IMR-90 (cell line): ENCODE measurements at regions not wholly inside any gene's neighbourhood (a gene's known extent, or its start where the extent isn't known, plus 50 kb on each side); places are given as distances from the start of the nearest gene placed in this dataset.

Experiments used
- ATAC-seq: fragments of 200-7000 bp; cut with Tn5 transposase; 2 replicates; pipeline ENCODE4 v1.9.1; 2020; ENCODE audit warnings: low read depth, mild to moderate bottlenecking, moderate library complexity
- BruUV-seq: library from RNA; stranded (reverse); fragments of 400-500 nt; replicated peaks from 2 replicates; lab custom pipeline; 2021; lab: Mats Ljungman, UMichigan
- CTCF ChIA-PET: fragments of 300-600 bp; formaldehyde crosslinking; extraction: SDS; loops from one replicate; lab custom pipeline; 2021; ENCODE audit warnings: antibody characterized with exemption; lab: Yijun Ruan, JAX
- POLR2A ChIA-PET: fragments of 300-600 bp; sonication (Branson Sonifier 250); formaldehyde crosslinking; loops from one replicate; lab custom pipeline; 2022; ENCODE audit warnings: antibody characterized with exemption; ENCODE audit not compliant: unreplicated experiment; lab: Charles Lee
- DNase-seq: peaks from one replicate; pipeline ENCODE4 v3.0.0; 2013
- H2AFZ ChIP-seq: replicated peaks from 2 replicates; pipeline ENCODE3; 2013; ENCODE audit warnings: low read length, mild to moderate bottlenecking; ENCODE audit not compliant: poor library complexity
- H2AK5ac ChIP-seq: 2 replicates; pipeline ENCODE4 v1.6.1; 2013; ENCODE audit warnings: low read depth, low read length, inconsistent platforms
- H2AK9ac ChIP-seq: replicated peaks from 2 replicates; pipeline ENCODE3; 2013; ENCODE audit warnings: mild to moderate bottlenecking, low read depth, low read length, moderate library complexity; ENCODE audit not compliant: poor library complexity
- H2BK120ac ChIP-seq: 2 replicates; pipeline ENCODE4 v1.6.1; 2013; ENCODE audit warnings: low read depth, low read length, inconsistent platforms
- H2BK15ac ChIP-seq: 3 replicates; pipeline ENCODE4 v1.6.1; 2013; ENCODE audit warnings: low read depth, low read length, inconsistent platforms
- H2BK20ac ChIP-seq: 2 replicates; pipeline ENCODE4 v1.6.1; 2013; ENCODE audit warnings: low read depth, mild to moderate bottlenecking, inconsistent platforms, low read length, moderate library complexity
- H2BK5ac ChIP-seq: 2 replicates; pipeline ENCODE4 v1.6.1; 2013; ENCODE audit warnings: mild to moderate bottlenecking, low read depth, low read length, inconsistent platforms; ENCODE audit not compliant: poor library complexity, severe bottlenecking
- H3K14ac ChIP-seq: replicated peaks from 2 replicates; pipeline ENCODE4 v1.6.1; 2013; ENCODE audit warnings: low read depth, low read length, inconsistent platforms
- H3K18ac ChIP-seq: 2 replicates; pipeline ENCODE4 v1.6.1; 2013; ENCODE audit warnings: low read depth, low read length, control low read depth
- H3K23ac ChIP-seq: 2 replicates; pipeline ENCODE4 v1.6.1; 2013; ENCODE audit warnings: low read depth, low read length, inconsistent platforms
- H3K27ac ChIP-seq: 2 replicates; pipeline ENCODE4 v1.5.1; 2013; ENCODE audit warnings: mild to moderate bottlenecking, control low read depth, low read length; ENCODE audit not compliant: insufficient read depth
- H3K27me3 ChIP-seq: 2 replicates; pipeline ENCODE4 v1.6.1; 2013; ENCODE audit warnings: low read length; ENCODE audit not compliant: control insufficient read depth, insufficient read depth
- H3K36me3 ChIP-seq: 2 replicates; pipeline ENCODE4 v1.6.1; 2013; ENCODE audit warnings: low read length, mixed read lengths; ENCODE audit not compliant: control insufficient read depth, insufficient read depth
- H3K4ac ChIP-seq: 2 replicates; pipeline ENCODE4 v1.6.1; 2013; ENCODE audit warnings: low read depth, low read length, inconsistent platforms
- H3K4me1 ChIP-seq: 2 replicates; pipeline ENCODE4 v1.6.1; 2013; ENCODE audit warnings: low read length, mixed read lengths; ENCODE audit not compliant: control insufficient read depth, insufficient read depth
- H3K4me2 ChIP-seq: 2 replicates; pipeline ENCODE4 v1.6.1; 2013; ENCODE audit warnings: low read depth, mild to moderate bottlenecking, control low read depth, low read length, moderate library complexity
- H3K4me3 ChIP-seq: 2 replicates; pipeline ENCODE4 v1.5.1; 2013; ENCODE audit warnings: low read depth, mild to moderate bottlenecking, control low read depth, low read length, moderate library complexity; ENCODE audit not compliant: insufficient read depth
- H3K56ac ChIP-seq: 2 replicates; pipeline ENCODE4 v1.6.1; 2013; ENCODE audit warnings: low read length, inconsistent platforms; ENCODE audit not compliant: insufficient read depth; ENCODE audit errors: extremely low read depth
- H3K79me1 ChIP-seq, 2 experiments: 2 replicates each; pipeline ENCODE4 v1.6.1; 2013; ENCODE audit warnings: low read length in 2 of 2, inconsistent platforms in 1 of 2, low read depth in 1 of 2
- H3K9ac ChIP-seq: 2 replicates; pipeline ENCODE4 v1.6.1; 2013; ENCODE audit warnings: low read depth, low read length, control low read depth
- H3K9me1 ChIP-seq: 2 replicates; pipeline ENCODE4 v1.6.1; 2013; ENCODE audit warnings: low read length, inconsistent platforms; ENCODE audit not compliant: insufficient read depth
- H3K9me3 ChIP-seq: 2 replicates; pipeline ENCODE4 v1.6.1; 2013; ENCODE audit warnings: low read length; ENCODE audit not compliant: control insufficient read depth, insufficient read depth
- H4K20me1 ChIP-seq: 2 replicates; pipeline ENCODE4 v1.6.1; 2013; ENCODE audit warnings: low read length, inconsistent platforms; ENCODE audit not compliant: insufficient read depth
- H4K5ac ChIP-seq: 2 replicates; pipeline ENCODE4 v1.6.1; 2013; ENCODE audit warnings: mild to moderate bottlenecking, low read depth, low read length, control low read depth
- H4K8ac ChIP-seq, 2 experiments: 2 replicates each; pipeline ENCODE4 v1.6.1; 2013; ENCODE audit warnings: low read depth in 2 of 2, low read length in 2 of 2, control low read depth in 1 of 2, inconsistent platforms in 1 of 2
- H4K91ac ChIP-seq: 2 replicates; pipeline ENCODE4 v1.6.1; 2013; ENCODE audit warnings: low read depth, low read length, inconsistent platforms; ENCODE audit not compliant: insufficient read depth
- MAFK ChIP-seq: IDR thresholded peaks from 2 replicates; pipeline ENCODE4 v1.6.1; 2012; ENCODE audit warnings: low read depth, low read length, improper control_type of control experiment
- WGBS, 2 experiments: methylation state at CpG; one replicate each; pipeline versions ENCODE4 v1.1.5 to v1.1.7; 2013; ENCODE audit warnings: missing lambda C conversion rate in 2 of 2; ENCODE audit not compliant: insufficient read length in 1 of 2; ENCODE audit errors: extremely low coverage in 2 of 2; 5-methylcytosine and 5-hydroxymethylcytosine counted together
- dilution Hi-C: fragments of 300-500 bp; cut with HindIII; formaldehyde crosslinking; loops from one replicate; pipeline ENCODE4 v1.14.3; 2018; ENCODE audit warnings: low sequenced_read_pairs; ENCODE audit not compliant: unreplicated experiment
- in situ Hi-C: fragments of 300-500 bp; cut with MboI; formaldehyde crosslinking; loops from 3 replicates; pipeline ENCODE4 v1.14.3; 2019; ENCODE audit warnings: low sequenced_read_pairs, inconsistent platforms, mixed read lengths
- intact Hi-C: fragments of 100-400 bp; cut with micrococcal nuclease; formaldehyde crosslinking; loops from 2 replicates; pipeline ENCODE4 v1.10.0; 2022
- TF ChIP-seq, protein P1 (sequence below): fragments of 150-350 bp; IDR thresholded peaks from 2 replicates; pipeline ENCODE4 v1.6.1; 2016; ENCODE audit warnings: low read depth, mild to moderate bottlenecking, low read length, moderate library complexity, borderline replicate concordance

DNA sequence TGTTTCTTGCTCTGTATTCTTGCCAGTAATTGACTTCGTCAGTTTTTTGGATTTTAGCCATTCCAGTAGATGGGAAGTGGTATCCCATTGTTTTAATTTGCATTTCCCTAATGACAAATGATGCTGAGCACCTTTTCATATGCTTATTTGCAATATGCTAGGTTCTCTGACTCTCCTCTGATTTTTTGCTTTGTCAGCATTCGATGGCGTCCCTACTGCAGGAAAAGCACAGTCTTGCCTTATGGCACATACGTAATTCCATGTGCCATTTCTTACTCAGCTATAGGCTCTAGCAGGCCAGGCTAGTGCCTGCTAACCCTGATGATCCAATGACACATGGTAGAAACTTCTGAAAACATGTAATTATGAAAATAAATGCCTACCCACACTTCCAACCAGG lies 239.2 kb upstream of the ATP10A start:
- in situ Hi-C loops, result no loop called here
- Histone ChIP-seq H2BK15ac (no peak overlapping the region), H2BK120ac (no peak overlapping the region), H3K9ac (no peak overlapping the region), H3K14ac (no peak overlapping the region), H3K27me3 (no peaks in the 10 kb centered on the region), H3K4ac (no peak overlapping the region), H2AFZ (no peak overlapping the region), H3K18ac (no peak overlapping the region), H2AK9ac (no peak overlapping the region), H4K91ac (no peak overlapping the region), H3K23ac (no peak overlapping the region), H3K36me3 (no peaks in the 10 kb centered on the region), H4K5ac (no peak overlapping the region), H2BK20ac (no peak overlapping the region), H3K4me1 (no peaks in the 10 kb centered on the region), H3K56ac (no peak overlapping the region), H2AK5ac (no peak overlapping the region), H3K9me1 (no peaks in the 10 kb centered on the region), H3K27ac (no peak overlapping the region), H3K4me2 (no peak overlapping the region), H3K4me3 (no peak overlapping the region), H4K20me1 (no peaks in the 10 kb centered on the region), H3K9me3 (no peaks in the 10 kb centered on the region), H4K8ac (no peak overlapping the region), H3K79me1 (no peaks in the 10 kb centered on the region), H2BK5ac (no peak overlapping the region)
- no TSS peak for BruUV-seq
- intact Hi-C loops, result no loop called here
- dilution Hi-C loops, result no loop called here
- ChIA-PET CTCF (no interaction called here), POLR2A (no interaction called here)
- TF ChIP-seq MAFK, result peak; percentile 94
- TF ChIP-seq, protein P1, sequence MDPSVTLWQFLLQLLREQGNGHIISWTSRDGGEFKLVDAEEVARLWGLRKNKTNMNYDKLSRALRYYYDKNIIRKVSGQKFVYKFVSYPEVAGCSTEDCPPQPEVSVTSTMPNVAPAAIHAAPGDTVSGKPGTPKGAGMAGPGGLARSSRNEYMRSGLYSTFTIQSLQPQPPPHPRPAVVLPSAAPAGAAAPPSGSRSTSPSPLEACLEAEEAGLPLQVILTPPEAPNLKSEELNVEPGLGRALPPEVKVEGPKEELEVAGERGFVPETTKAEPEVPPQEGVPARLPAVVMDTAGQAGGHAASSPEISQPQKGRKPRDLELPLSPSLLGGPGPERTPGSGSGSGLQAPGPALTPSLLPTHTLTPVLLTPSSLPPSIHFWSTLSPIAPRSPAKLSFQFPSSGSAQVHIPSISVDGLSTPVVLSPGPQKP, result no peak
- no peak for ATAC-seq
- WGBS, 2 experiments, result 92% methylated on average over 2 of the region's 4 CpGs; no CpG with 5 or more reads in 1 of the 2 experiments
- no peak for DNase-seq
